Bone marrow (tissue), 2 donors: ENCODE measurements at regions not wholly inside any gene's neighbourhood (a gene's known extent, or its start where the extent isn't known, plus 50 kb on each side); places are given as distances from the start of the nearest gene placed in this dataset.
"Not testable (repeated sequence)": the region's sequence is repeated elsewhere in the genome, so short reads cannot be mapped to it uniquely, and the experiment has no call there.

Experiments used
- DNase-seq, 2 donors: peaks; one replicate each; lab custom pipeline; 2025; lab: John Stamatoyannopoulos, UW

- peak in 1 of 2 donors; percentile 5 for DNase-seq
These were observed 76.0 kb downstream of the CHD9NB start for GRCh38 chr16:52976539-52977167.

GRCh38 chr16:52967744-52968143, 85.0 kb downstream of the CHD9NB start:
- DNase-seq, result no peak

GRCh38 chr16:52964290-52964689, 88.4 kb downstream of the CHD9NB start:
- DNase-seq, result no peak

GRCh38 chr16:52963855-52964242, 88.8 kb downstream of the CHD9NB start:
- DNase-seq, result no peak

GRCh38 chr16:52963212-52963854, 89.4 kb downstream of the CHD9NB start:
- DNase-seq, result no peak

GRCh38 chr16:52958951-52959350, 93.7 kb downstream of the CHD9NB start:
- DNase-seq, result no peak

- DNase-seq, result no peak
These were observed 95.5 kb downstream of the CHD9NB start for GRCh38 chr16:52957199-52957598.

- DNase-seq, result no peak
These were observed 96.7 kb downstream of the CHD9NB start for GRCh38 chr16:52956044-52956443.

- no peak for DNase-seq
These were observed 99.5 kb downstream of the CHD9NB start for GRCh38 chr16:52953215-52953614.

- no peak for DNase-seq
These were observed 103.8 kb downstream of the CHD9NB start for GRCh38 chr16:52948946-52949345.

GRCh38 chr16:52932321-52932720, 120.4 kb downstream of the CHD9NB start:
- no peak for DNase-seq

- no peak for DNase-seq
These were observed 123.0 kb downstream of the CHD9NB start for GRCh38 chr16:52929478-52930400.

- DNase-seq, result no peak
These were observed 123.7 kb downstream of the CHD9NB start for GRCh38 chr16:52928955-52929354.

GRCh38 chr16:52925143-52925542, 127.6 kb downstream of the CHD9NB start:
- DNase-seq, result no peak

GRCh38 chr16:52924162-52924561, 128.5 kb downstream of the CHD9NB start:
- no peak for DNase-seq

GRCh38 chr16:52921104-52921503, 131.6 kb downstream of the CHD9NB start:
- no peak for DNase-seq

- no peak for DNase-seq
These were observed 132.4 kb downstream of the CHD9NB start for GRCh38 chr16:52920331-52920730.

GRCh38 chr16:52914428-52914827, 138.3 kb downstream of the CHD9NB start:
- no peak for DNase-seq

- DNase-seq, result no peak
These were observed 140.0 kb downstream of the CHD9NB start for GRCh38 chr16:52912565-52913173.

GRCh38 chr16:52908057-52908456, 144.6 kb downstream of the CHD9NB start:
- DNase-seq, result not testable (repeated sequence)

GRCh38 chr16:52906281-52906680, 146.4 kb downstream of the CHD9NB start:
- DNase-seq, result no peak

- no peak for DNase-seq
These were observed 156.1 kb downstream of the CHD9NB start for GRCh38 chr16:52896478-52897164.
